HG02642 (cell line): ENCODE measurements at regions not wholly inside any gene's neighbourhood (a gene's known extent, or its start where the extent isn't known, plus 50 kb on each side); places are given as distances from the start of the nearest gene placed in this dataset.
"Not testable (repeated sequence)": the region's sequence is repeated elsewhere in the genome, so short reads cannot be mapped to it uniquely, and the experiment has no call there.

Experiments
- ATAC-seq: cut with Tn5 transposase; IDR thresholded peaks from one replicate; pipeline ENCODE4 v1.9.1; 2021; ENCODE audit warnings: mild to moderate bottlenecking; ENCODE audit not compliant: unreplicated experiment, poor library complexity

GRCh38 chr7:67863911-67864310, 867.3 kb downstream of the TYW1 start:
- no peak for ATAC-seq

GRCh38 chr7:67866054-67866453, 869.4 kb downstream of the TYW1 start:
- ATAC-seq: no peak

GRCh38 chr7:67866812-67867211, 870.2 kb downstream of the TYW1 start:
- no peak for ATAC-seq

GRCh38 chr7:67870396-67870795, 873.8 kb downstream of the TYW1 start:
- ATAC-seq: no peak

- ATAC-seq: no peak
Observed at GRCh38 chr7:67875558-67875957, 878.9 kb downstream of the TYW1 start.

GRCh38 chr7:67878808-67879207, 882.2 kb downstream of the TYW1 start:
- ATAC-seq: no peak

- no peak for ATAC-seq
Observed at GRCh38 chr7:67882843-67883242, 886.2 kb downstream of the TYW1 start.

- no peak for ATAC-seq
Observed at GRCh38 chr7:67890316-67890715, 893.7 kb downstream of the TYW1 start.

GRCh38 chr7:67894746-67895145, 898.1 kb downstream of the TYW1 start:
- ATAC-seq: no peak

GRCh38 chr7:67896721-67897120, 900.1 kb downstream of the TYW1 start:
- ATAC-seq: no peak

- no peak for ATAC-seq
Observed at GRCh38 chr7:67900456-67900855, 903.8 kb downstream of the TYW1 start.

- ATAC-seq: no peak
Observed at GRCh38 chr7:67901808-67902480, 905.3 kb downstream of the TYW1 start.

- ATAC-seq: no peak
Observed at GRCh38 chr7:67907792-67908191, 911.2 kb downstream of the TYW1 start.

- ATAC-seq: no peak
Observed at GRCh38 chr7:67912437-67912836, 915.8 kb downstream of the TYW1 start.

GRCh38 chr7:67913604-67914003, 917.0 kb downstream of the TYW1 start:
- no peak for ATAC-seq

GRCh38 chr7:67916111-67916510, 919.5 kb downstream of the TYW1 start:
- not testable (repeated sequence) for ATAC-seq

- ATAC-seq: no peak
Observed at GRCh38 chr7:67916571-67917436, 920.2 kb downstream of the TYW1 start.

GRCh38 chr7:67917437-67917755, 920.8 kb downstream of the TYW1 start:
- ATAC-seq: no peak

- ATAC-seq: no peak
Observed at GRCh38 chr7:67918158-67918557, 921.5 kb downstream of the TYW1 start.

- ATAC-seq: no peak
Observed at GRCh38 chr7:67923286-67923685, 926.7 kb downstream of the TYW1 start.

- no peak for ATAC-seq
Observed at GRCh38 chr7:67928141-67928540, 931.5 kb downstream of the TYW1 start.

GRCh38 chr7:67936447-67936846, 939.8 kb downstream of the TYW1 start:
- not testable (repeated sequence) for ATAC-seq
